ENCODE measurements at regions not wholly inside any gene's neighbourhood (a gene's known extent, or its start where the extent isn't known, plus 50 kb on each side); places are given as distances from the start of the nearest gene placed in this dataset.

GRCh38 chr1:232221802-232222499 is 408.0 kb downstream of the SIPA1L2 start:
- TF ChIP-seq CTCF (IDR thresholded peaks at IDR 0.05; ENCODE audit: low read depth, low read length, poor library complexity, severe bottlenecking) (no peak), EZH2phosphoT487 (IDR thresholded peaks at IDR 0.05; ENCODE audit: borderline replicate concordance, low read length) (no peak)

All from DOHH2 (cell line).